DOHH2 (cell line): ENCODE measurements at regions not wholly inside any gene's neighbourhood (a gene's known extent, or its start where the extent isn't known, plus 50 kb on each side); places are given as distances from the start of the nearest gene placed in this dataset.

ENCODE experiments used
- H3F3A ChIP-seq: fragments of 200-600 bp; sonication (generic), shearing (Covaris generic); 2 replicates; pipeline ENCODE4 v1.6.0; 2016; ENCODE audit warnings: antibody characterized with exemption, mild to moderate bottlenecking; ENCODE audit not compliant: control insufficient read depth, insufficient read depth
- H3K27ac ChIP-seq: fragments of 200-600 bp; sonication (generic); 2 replicates; pipeline ENCODE4 v1.5.1; 2014; ENCODE audit warnings: low read depth, mild to moderate bottlenecking, low read length, moderate library complexity
- H3K27me3 ChIP-seq: fragments of 200-600 bp; sonication (generic); 2 replicates; pipeline ENCODE4 v1.6.1; 2014; ENCODE audit warnings: mild to moderate bottlenecking, low read length, mixed read lengths; ENCODE audit not compliant: control insufficient read depth
- H3K36me3 ChIP-seq: fragments of 200-600 bp; sonication (generic); 2 replicates; pipeline ENCODE4 v1.6.1; 2014; ENCODE audit warnings: mild to moderate bottlenecking, low read length, moderate library complexity, mixed read lengths; ENCODE audit not compliant: control insufficient read depth
- H3K4me1 ChIP-seq: fragments of 200-600 bp; sonication (generic); 2 replicates; pipeline ENCODE4 v1.6.1; 2014; ENCODE audit warnings: mild to moderate bottlenecking, low read length, mixed read lengths; ENCODE audit not compliant: control insufficient read depth
- H3K4me2 ChIP-seq: fragments of 200-600 bp; sonication (generic); 2 replicates; pipeline ENCODE4 v1.6.0; 2014; ENCODE audit warnings: mild to moderate bottlenecking, low read length, moderate library complexity
- H3K4me3 ChIP-seq: fragments of 200-600 bp; sonication (generic); 2 replicates; pipeline ENCODE4 v1.5.1; 2014; ENCODE audit warnings: mild to moderate bottlenecking, low read length, mixed read lengths
- H3K79me2 ChIP-seq: fragments of 200-600 bp; sonication (generic); 2 replicates; pipeline ENCODE4 v1.6.1; 2014; ENCODE audit warnings: mild to moderate bottlenecking, low read length, mixed read lengths; ENCODE audit not compliant: control insufficient read depth
- H3K9me2 ChIP-seq: fragments of 200-600 bp; sonication (generic); replicated peaks from 2 replicates; pipeline ENCODE4 v1.6.1; 2014; ENCODE audit warnings: mild to moderate bottlenecking, low read length, mixed read lengths; ENCODE audit not compliant: control insufficient read depth
- H3K9me3 ChIP-seq: fragments of 200-600 bp; sonication (generic); 2 replicates; pipeline ENCODE4 v1.6.1; 2014; ENCODE audit warnings: antibody characterized with exemption, low read length, mixed read lengths; ENCODE audit not compliant: control insufficient read depth, insufficient read depth
- H4K20me1 ChIP-seq: fragments of 200-600 bp; sonication (generic); 2 replicates; pipeline ENCODE4 v1.6.0; 2014; ENCODE audit warnings: low read depth, mild to moderate bottlenecking, antibody characterized with exemption, low read length, moderate library complexity; ENCODE audit not compliant: control insufficient read depth, insufficient read depth
- CTCF ChIP-seq: fragments of 200-600 bp; sonication (generic); IDR thresholded peaks from one replicate; pipeline ENCODE4 v1.5.1; 2014; ENCODE audit warnings: antibody characterized with exemption, mild to moderate bottlenecking, low read depth, low read length; ENCODE audit not compliant: poor library complexity, severe bottlenecking
- EZH2phosphoT487 ChIP-seq: fragments of 200-600 bp; sonication (generic); IDR thresholded peaks from 2 replicates; pipeline ENCODE4 v1.6.1; 2017; ENCODE audit warnings: borderline replicate concordance, mild to moderate bottlenecking, antibody characterized with exemption, low read length, moderate library complexity, mixed read lengths

- Histone ChIP-seq H3K27me3 (peaks cover 6% of the 10 kb centered on the region; the same call in 1 of the 2 replicates), H3F3A (no peaks in the 10 kb centered on the region), H3K36me3 (no peaks in the 10 kb centered on the region), H3K4me3 (no peak overlapping the region), H3K27ac (no peak overlapping the region), H3K4me1 (no peaks in the 10 kb centered on the region), H3K9me3 (no peaks in the 10 kb centered on the region), H4K20me1 (no peaks in the 10 kb centered on the region), H3K4me2 (no peak overlapping the region), H3K79me2 (no peaks in the 10 kb centered on the region), H3K9me2 (no peaks in the 10 kb centered on the region)
- TF ChIP-seq CTCF (no peak), EZH2phosphoT487 (no peak)
These were observed 86.9 kb upstream of the UBE2E2 start for GRCh38 chr3:23116081-23116837.

GRCh38 chr3:23117856-23118255 lies 85.3 kb upstream of the UBE2E2 start:
- Histone ChIP-seq H3K4me1 (no peaks in the 10 kb centered on the region), H3K79me2 (no peaks in the 10 kb centered on the region)
- TF ChIP-seq EZH2phosphoT487 (no peak), CTCF (no peak)

GRCh38 chr3:23127196-23127595 lies 75.9 kb upstream of the UBE2E2 start:
- H3F3A ChIP-seq: no peaks in the 10 kb centered on the region
- no peak overlapping the region for H3K27ac ChIP-seq
- H3K9me2 ChIP-seq: no peaks in the 10 kb centered on the region
- H4K20me1 ChIP-seq: no peaks in the 10 kb centered on the region
- H3K4me2 ChIP-seq: no peak overlapping the region
- no peaks in the 10 kb centered on the region for H3K36me3 ChIP-seq
- H3K9me3 ChIP-seq: no peaks in the 10 kb centered on the region
- no peak for TF ChIP-seq CTCF
- TF ChIP-seq EZH2phosphoT487: no peak
- no peaks in the 10 kb centered on the region for H3K4me1 ChIP-seq
- H3K4me3 ChIP-seq: no peak overlapping the region
- H3K79me2 ChIP-seq: no peaks in the 10 kb centered on the region
- no peaks in the 10 kb centered on the region; the same call in 1 of the 2 replicates for H3K27me3 ChIP-seq

More at GRCh38 chr3:23117856-23118255, 85.3 kb upstream of the UBE2E2 start:
- Histone ChIP-seq H3K9me2 (no peaks in the 10 kb centered on the region), H3F3A (no peaks in the 10 kb centered on the region), H3K36me3 (no peaks in the 10 kb centered on the region), H3K4me3 (no peak overlapping the region), H3K9me3 (no peaks in the 10 kb centered on the region), H3K27ac (no peak overlapping the region), H3K27me3 (peaks cover 6% of the 10 kb centered on the region; the same call in 1 of the 2 replicates), H4K20me1 (no peaks in the 10 kb centered on the region), H3K4me2 (no peak overlapping the region)
